ENCODE measurements at regions not wholly inside any gene's neighbourhood (a gene's known extent, or its start where the extent isn't known, plus 50 kb on each side); places are given as distances from the start of the nearest gene placed in this dataset.

GRCh38 chr7:35467456-35467978 is 213.6 kb upstream of the TBX20 start:
- DNase-seq (ENCODE audit: extremely low read depth, insufficient read length): no peak
- TF ChIP-seq CTCF (IDR thresholded peaks at IDR 0.05; ENCODE audit: insufficient read depth, low read length, poor library complexity, severe bottlenecking): no peak
- H3K36me3 ChIP-seq (ENCODE audit: control insufficient read depth, insufficient read depth, low read length): no peaks in the 10 kb centered on the region
- H3K27me3 ChIP-seq (replicated peaks; ENCODE audit: control insufficient read depth, insufficient read depth, low read length): no peaks in the 10 kb centered on the region
- H3K4me3 ChIP-seq (replicated peaks; ENCODE audit: low read depth, low read length): no peak overlapping the region

- H3K36me3 ChIP-seq (ENCODE audit: control insufficient read depth, insufficient read depth, low read length): no peaks in the 10 kb centered on the region
- TF ChIP-seq CTCF (IDR thresholded peaks at IDR 0.05; ENCODE audit: insufficient read depth, low read length, poor library complexity, severe bottlenecking): no peak
- no peaks in the 10 kb centered on the region for H3K27me3 ChIP-seq (replicated peaks; ENCODE audit: control insufficient read depth, insufficient read depth, low read length)
- no peak overlapping the region for H3K4me3 ChIP-seq (replicated peaks; ENCODE audit: low read depth, low read length)
- DNase-seq (ENCODE audit: extremely low read depth, insufficient read length): no peak
These were observed 212.0 kb upstream of the TBX20 start for GRCh38 chr7:35465791-35466336.

GRCh38 chr7:35463751-35464150 is 209.9 kb upstream of the TBX20 start:
- no peaks in the 10 kb centered on the region for H3K36me3 ChIP-seq (ENCODE audit: control insufficient read depth, insufficient read depth, low read length)
- H3K27me3 ChIP-seq (replicated peaks; ENCODE audit: control insufficient read depth, insufficient read depth, low read length): no peaks in the 10 kb centered on the region; the same call in 1 of the 2 replicates
- H3K4me3 ChIP-seq (replicated peaks; ENCODE audit: low read depth, low read length): no peak overlapping the region
- no peak for DNase-seq (ENCODE audit: extremely low read depth, insufficient read length)
- no peak for TF ChIP-seq CTCF (IDR thresholded peaks at IDR 0.05; ENCODE audit: insufficient read depth, low read length, poor library complexity, severe bottlenecking)

- no peak for TF ChIP-seq CTCF (IDR thresholded peaks at IDR 0.05; ENCODE audit: insufficient read depth, low read length, poor library complexity, severe bottlenecking)
- H3K4me3 ChIP-seq (replicated peaks; ENCODE audit: low read depth, low read length): no peak overlapping the region
- no peaks in the 10 kb centered on the region for H3K36me3 ChIP-seq (ENCODE audit: control insufficient read depth, insufficient read depth, low read length)
- H3K27me3 ChIP-seq (replicated peaks; ENCODE audit: control insufficient read depth, insufficient read depth, low read length): no peaks in the 10 kb centered on the region; the same call in 1 of the 2 replicates
- no peak for DNase-seq (ENCODE audit: extremely low read depth, insufficient read length)
These were observed 209.3 kb upstream of the TBX20 start for GRCh38 chr7:35463176-35463700.

- H3K4me3 ChIP-seq (replicated peaks; ENCODE audit: low read depth, low read length): no peak overlapping the region
These were observed 200.9 kb upstream of the TBX20 start for GRCh38 chr7:35454575-35455385.

More at GRCh38 chr7:35454575-35455385, 200.9 kb upstream of the TBX20 start:
- Histone ChIP-seq H3K27me3 (replicated peaks; ENCODE audit: control insufficient read depth, insufficient read depth, low read length) (no peaks in the 10 kb centered on the region; the same call in none of the 2 replicates), H3K36me3 (ENCODE audit: control insufficient read depth, insufficient read depth, low read length) (no peaks in the 10 kb centered on the region)
- TF ChIP-seq CTCF (IDR thresholded peaks at IDR 0.05; ENCODE audit: insufficient read depth, low read length, poor library complexity, severe bottlenecking): no peak
- no peak for DNase-seq (ENCODE audit: extremely low read depth, insufficient read length)

All from GM06990 (cell line).